ENCODE measurements at regions not wholly inside any gene's neighbourhood (a gene's known extent, or its start where the extent isn't known, plus 50 kb on each side); places are given as distances from the start of the nearest gene placed in this dataset.

- TF ChIP-seq CTCF (IDR thresholded peaks at IDR 0.05; ENCODE audit: low read length) (no peak), EZH2 (IDR thresholded peaks at IDR 0.05; ENCODE audit: borderline replicate concordance, low read length) (no peak)
Measured at GRCh38 chr21:14054682-14055081, 156.1 kb downstream of the LIPI start.

All from OCI-LY1 (cell line).